A549 (cell line): ENCODE measurements at regions not wholly inside any gene's neighbourhood (a gene's known extent, or its start where the extent isn't known, plus 50 kb on each side); places are given as distances from the start of the nearest gene placed in this dataset.

Source experiments
- CEBPB ChIP-seq, 2 experiments: fragments of >200 bp in 1 of 2; sonication (Bioruptor Twin) in 1 of 2; formaldehyde crosslinking in 1 of 2; IDR thresholded peaks; 2 replicates each; pipeline ENCODE4 v1.6.1; 2012 to 2016
- JUN ChIP-seq, 2 experiments: fragments of >200 bp; sonication (Bioruptor Twin); formaldehyde crosslinking; IDR thresholded peaks; 2 replicates in 1 of 2; 3 replicates in 1 of 2; pipeline ENCODE4 v1.6.1; 2016 to 2017
- MAFK ChIP-seq: fragments of 450-650 bp; IDR thresholded peaks from 2 replicates; pipeline ENCODE4 v1.6.1; 2014; ENCODE audit not compliant: partially characterized antibody
- POLR2A ChIP-seq: IDR thresholded peaks from 2 replicates; pipeline ENCODE4 v1.6.1; 2012; ENCODE audit warnings: mild to moderate bottlenecking, low read length
- TF ChIP-seq, protein P1 (sequence below): fragments of 450-650 bp; IDR thresholded peaks from 2 replicates; pipeline ENCODE4 v1.6.1; 2014; ENCODE audit warnings: antibody characterized with exemption
- TF ChIP-seq, protein P2 (sequence below): fragments of >200 bp; sonication (Bioruptor Twin); formaldehyde crosslinking; IDR thresholded peaks from 3 replicates; pipeline ENCODE4 v1.5.1; 2016

DNA sequence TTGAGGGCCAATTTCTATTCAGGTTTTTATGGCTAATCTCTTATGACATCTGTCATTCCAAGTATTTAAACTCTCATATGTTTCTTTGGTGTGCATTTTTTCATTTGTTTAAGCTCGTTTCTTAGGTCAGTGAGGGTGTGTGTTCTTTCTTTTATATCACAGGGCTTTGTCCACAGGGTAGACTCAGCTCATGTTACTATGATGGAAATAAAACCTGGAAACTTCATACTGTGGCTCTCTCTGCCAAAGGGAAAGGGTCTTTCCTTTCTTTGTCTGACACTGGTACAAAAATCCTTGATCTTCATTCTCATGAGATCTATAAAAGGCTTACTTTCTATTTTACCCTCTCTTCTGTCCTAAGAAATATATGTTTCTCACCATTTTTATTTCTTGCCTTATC lies 129.6 kb upstream of the SP8 start:
- TF ChIP-seq JUN (IDR thresholded peaks at IDR 0.05), result no peak
- TF ChIP-seq, protein P1, sequence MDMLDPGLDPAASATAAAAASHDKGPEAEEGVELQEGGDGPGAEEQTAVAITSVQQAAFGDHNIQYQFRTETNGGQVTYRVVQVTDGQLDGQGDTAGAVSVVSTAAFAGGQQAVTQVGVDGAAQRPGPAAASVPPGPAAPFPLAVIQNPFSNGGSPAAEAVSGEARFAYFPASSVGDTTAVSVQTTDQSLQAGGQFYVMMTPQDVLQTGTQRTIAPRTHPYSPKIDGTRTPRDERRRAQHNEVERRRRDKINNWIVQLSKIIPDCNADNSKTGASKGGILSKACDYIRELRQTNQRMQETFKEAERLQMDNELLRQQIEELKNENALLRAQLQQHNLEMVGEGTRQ, result no peak
- no peak for TF ChIP-seq CEBPB (IDR thresholded peaks at IDR 0.05)
- TF ChIP-seq, protein P2, sequence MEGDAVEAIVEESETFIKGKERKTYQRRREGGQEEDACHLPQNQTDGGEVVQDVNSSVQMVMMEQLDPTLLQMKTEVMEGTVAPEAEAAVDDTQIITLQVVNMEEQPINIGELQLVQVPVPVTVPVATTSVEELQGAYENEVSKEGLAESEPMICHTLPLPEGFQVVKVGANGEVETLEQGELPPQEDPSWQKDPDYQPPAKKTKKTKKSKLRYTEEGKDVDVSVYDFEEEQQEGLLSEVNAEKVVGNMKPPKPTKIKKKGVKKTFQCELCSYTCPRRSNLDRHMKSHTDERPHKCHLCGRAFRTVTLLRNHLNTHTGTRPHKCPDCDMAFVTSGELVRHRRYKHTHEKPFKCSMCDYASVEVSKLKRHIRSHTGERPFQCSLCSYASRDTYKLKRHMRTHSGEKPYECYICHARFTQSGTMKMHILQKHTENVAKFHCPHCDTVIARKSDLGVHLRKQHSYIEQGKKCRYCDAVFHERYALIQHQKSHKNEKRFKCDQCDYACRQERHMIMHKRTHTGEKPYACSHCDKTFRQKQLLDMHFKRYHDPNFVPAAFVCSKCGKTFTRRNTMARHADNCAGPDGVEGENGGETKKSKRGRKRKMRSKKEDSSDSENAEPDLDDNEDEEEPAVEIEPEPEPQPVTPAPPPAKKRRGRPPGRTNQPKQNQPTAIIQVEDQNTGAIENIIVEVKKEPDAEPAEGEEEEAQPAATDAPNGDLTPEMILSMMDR, result no peak
- TF ChIP-seq POLR2A, result no peak
- TF ChIP-seq MAFK, result no peak
